Hindlimb muscle (tissue), 1 donor: ENCODE measurements at regions not wholly inside any gene's neighbourhood (a gene's known extent, or its start where the extent isn't known, plus 50 kb on each side); places are given as distances from the start of the nearest gene placed in this dataset.
"Not testable (repeated sequence)": the region's sequence is repeated elsewhere in the genome, so short reads cannot be mapped to it uniquely, and the experiment has no call there.

ENCODE experiments used
- DNase-seq: peaks from one replicate; pipeline ENCODE4 v3.0.0-alpha.2; 2013

- DNase-seq: no peak
These were observed 379.1 kb downstream of the PSAT1 start for GRCh38 chr9:78676009-78676408.

GRCh38 chr9:78676623-78677022 lies 379.7 kb downstream of the PSAT1 start:
- no peak for DNase-seq

DNA sequence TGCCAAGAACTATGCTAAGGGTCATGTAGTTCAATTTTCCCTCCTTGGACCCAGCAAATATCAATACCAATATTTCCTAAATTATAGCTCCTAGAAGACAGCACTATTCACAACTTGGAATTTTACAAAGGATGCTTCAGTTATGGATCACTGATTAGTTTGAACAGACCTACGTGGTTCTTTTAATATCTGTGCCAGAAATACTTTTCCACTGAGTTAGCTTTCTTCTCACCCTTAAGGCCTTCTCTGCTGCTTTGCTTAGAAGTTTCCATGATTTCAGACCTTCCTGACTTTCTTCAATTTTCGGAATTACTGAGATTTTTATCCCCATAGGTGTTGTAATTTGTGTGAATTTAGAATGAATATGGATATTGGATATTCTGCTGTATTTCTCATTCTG lies 380.4 kb downstream of the PSAT1 start:
- no peak for DNase-seq

GRCh38 chr9:78678877-78679276 lies 382.0 kb downstream of the PSAT1 start:
- no peak for DNase-seq

DNA sequence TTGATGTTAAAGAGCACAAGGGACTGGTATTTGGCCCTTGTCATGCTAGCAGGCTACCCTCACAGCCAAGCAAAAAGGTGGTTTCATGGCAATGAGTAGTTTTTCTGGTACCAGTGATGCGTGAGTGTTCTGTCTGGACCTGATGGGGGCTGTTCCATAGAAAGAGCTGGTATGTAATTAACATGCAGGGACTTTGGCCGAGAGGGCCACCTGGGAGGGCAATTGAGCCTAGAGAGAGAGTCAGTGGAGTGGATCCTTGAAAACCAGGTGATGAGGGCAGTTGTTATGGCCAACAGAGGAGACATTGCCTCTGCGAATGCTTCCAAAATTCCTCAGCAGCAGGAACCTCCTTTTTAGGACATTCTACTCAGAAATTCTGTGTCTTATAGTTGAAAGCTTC lies 383.3 kb downstream of the PSAT1 start:
- no peak for DNase-seq

DNA sequence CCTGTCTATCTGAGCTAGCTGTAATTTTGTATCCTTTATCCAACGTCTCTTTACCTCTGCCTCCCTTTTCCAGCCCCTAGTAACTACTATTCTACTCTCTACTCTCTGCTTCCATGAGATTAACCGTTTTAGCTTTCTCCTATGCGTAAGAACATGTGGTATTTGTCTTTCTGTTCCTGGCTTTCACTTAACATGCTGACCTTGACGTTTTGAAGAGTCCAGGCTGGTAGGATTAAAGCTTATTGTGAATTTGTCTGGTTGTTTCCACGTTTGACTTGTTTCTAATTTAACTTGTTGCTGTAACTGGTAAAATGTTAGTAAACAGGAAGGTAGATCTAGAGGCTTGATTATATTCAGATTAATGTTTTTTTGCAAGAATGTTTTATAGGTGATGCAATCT lies 385.3 kb downstream of the PSAT1 start:
- DNase-seq: no peak

DNA sequence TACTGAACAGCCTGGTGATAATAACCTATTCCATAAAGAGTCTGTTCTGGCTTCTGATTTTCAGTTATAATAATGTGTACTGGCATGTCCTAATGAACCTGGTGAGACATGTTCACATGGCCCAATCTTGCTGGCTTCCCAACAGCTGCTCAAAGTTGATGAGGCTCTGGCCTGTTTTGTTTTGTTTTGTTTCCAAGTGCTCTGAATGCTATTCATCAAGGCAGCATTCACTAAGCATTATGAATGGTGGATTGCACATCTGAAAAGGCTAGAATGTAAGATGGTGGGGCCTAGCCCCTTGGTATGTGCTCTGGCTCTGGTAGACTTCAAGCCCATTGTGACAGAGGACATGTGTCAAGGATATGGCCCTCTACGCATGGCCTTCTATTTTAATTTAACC lies 388.5 kb downstream of the PSAT1 start:
- DNase-seq: no peak

DNA sequence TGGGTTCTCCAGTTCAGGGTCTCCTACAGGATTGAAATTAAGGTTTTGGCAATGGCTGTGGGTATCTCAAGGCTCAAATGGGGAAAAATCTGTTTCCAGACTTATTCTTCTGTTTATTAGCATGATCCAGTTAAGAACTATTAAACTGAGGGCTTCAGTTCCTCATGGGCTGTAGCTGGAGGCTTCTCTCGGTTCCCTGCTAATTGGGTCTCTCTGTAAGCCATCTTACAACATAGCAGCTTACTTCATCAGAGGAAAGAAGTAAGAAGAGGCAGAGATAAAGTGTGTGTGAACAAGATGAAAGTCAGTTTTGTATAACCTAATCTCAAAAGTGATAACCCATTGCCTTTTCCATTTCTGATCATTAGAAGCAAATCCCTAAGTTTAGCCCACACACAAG lies 391.9 kb downstream of the PSAT1 start:
- no peak for DNase-seq

- no peak for DNase-seq
These were observed 394.6 kb downstream of the PSAT1 start for GRCh38 chr9:78691542-78691941.

DNA sequence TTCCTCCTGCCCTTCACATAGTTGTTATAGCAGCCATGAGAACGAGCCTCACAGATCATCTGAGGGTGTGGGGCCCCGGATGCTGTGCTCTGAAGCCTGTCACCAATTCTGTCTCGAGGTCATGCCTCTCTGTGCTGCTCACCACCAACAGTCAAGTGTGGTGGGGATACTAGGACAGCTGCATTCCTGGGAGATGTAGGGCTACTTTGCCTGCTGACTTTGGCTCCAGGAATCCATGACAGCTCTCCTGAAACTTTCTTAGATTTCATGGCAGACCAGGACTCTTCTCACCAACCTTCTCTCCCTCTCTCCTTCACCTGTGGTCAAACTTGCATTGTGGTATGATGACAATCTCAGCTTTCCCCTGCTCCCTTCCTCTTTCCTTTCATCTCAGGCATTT lies 395.9 kb downstream of the PSAT1 start:
- DNase-seq: no peak

- DNase-seq: no peak
These were observed 398.0 kb downstream of the PSAT1 start for GRCh38 chr9:78694974-78695373.

- no peak for DNase-seq
These were observed 398.6 kb downstream of the PSAT1 start for GRCh38 chr9:78695519-78695918.

DNA sequence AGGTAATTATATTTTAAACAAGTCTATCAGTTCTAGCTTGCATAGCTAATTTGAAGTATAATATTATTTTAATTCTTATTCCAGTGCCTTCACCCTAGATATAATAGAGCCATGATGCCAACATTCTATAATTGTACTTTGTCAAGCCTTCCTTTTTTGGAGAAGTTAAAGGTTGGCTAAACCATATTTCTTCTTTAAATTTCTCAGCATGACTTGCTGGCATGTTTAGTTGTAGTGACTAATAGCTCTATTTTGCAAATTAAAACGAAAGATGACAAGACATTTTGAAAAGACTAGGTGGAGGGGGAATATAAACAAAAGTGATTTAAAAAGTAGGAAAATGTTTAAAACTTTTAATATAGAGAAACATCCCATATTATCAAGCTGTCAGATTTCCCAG lies 400.7 kb downstream of the PSAT1 start:
- no peak for DNase-seq

- no peak for DNase-seq
These were observed 401.4 kb downstream of the PSAT1 start for GRCh38 chr9:78698371-78698770.

- DNase-seq: not testable (repeated sequence)
These were observed 402.3 kb downstream of the PSAT1 start for GRCh38 chr9:78699217-78699616.

DNA sequence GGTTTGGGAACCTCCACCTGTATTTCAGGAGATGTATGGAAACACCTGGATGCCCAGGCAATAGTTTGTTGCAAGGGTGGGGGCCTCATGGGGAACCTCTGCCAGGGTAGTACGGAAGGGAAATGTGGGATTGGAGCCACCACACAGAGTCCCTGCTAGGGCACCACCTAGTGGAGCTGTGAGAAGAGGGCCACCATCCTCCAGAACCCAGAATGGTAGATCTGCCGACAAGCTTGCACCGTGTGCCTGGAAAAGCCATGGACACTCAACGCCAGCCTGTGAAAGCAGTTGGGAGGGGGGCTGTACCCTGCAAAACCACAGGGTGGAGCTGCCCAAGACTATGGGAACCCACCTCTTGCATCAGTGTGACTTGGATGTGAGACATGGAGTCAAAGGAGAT lies 407.2 kb downstream of the PSAT1 start:
- not testable (repeated sequence) for DNase-seq

GRCh38 chr9:78707080-78707479 lies 410.2 kb downstream of the PSAT1 start:
- no peak for DNase-seq

DNA sequence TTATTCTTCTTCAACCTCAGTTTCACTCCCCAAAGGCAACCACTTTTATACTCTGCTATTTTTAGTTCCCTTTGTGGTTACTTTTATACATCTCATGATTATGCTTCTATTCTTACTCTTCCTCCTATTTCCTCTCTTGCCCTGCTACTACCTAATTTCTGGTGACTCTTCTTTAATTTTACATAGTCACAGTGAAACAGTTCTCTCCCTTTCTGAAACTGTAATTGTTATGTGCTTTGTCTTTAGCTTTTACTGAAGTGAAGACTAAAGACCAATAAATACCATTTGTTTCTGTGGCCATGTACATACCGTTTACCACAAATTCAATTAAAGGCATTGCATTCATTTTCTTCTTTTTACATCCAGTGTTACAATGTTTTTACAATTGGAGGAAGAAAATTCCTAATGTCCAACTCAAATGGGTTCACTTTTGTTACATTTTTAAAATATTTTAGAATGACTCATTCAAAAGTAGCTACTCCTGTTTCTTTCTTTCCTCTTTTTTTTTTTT lies 410.6 kb downstream of the PSAT1 start:
- DNase-seq: no peak

- DNase-seq: no peak
These were observed 416.1 kb downstream of the PSAT1 start for GRCh38 chr9:78712903-78713613.

DNA sequence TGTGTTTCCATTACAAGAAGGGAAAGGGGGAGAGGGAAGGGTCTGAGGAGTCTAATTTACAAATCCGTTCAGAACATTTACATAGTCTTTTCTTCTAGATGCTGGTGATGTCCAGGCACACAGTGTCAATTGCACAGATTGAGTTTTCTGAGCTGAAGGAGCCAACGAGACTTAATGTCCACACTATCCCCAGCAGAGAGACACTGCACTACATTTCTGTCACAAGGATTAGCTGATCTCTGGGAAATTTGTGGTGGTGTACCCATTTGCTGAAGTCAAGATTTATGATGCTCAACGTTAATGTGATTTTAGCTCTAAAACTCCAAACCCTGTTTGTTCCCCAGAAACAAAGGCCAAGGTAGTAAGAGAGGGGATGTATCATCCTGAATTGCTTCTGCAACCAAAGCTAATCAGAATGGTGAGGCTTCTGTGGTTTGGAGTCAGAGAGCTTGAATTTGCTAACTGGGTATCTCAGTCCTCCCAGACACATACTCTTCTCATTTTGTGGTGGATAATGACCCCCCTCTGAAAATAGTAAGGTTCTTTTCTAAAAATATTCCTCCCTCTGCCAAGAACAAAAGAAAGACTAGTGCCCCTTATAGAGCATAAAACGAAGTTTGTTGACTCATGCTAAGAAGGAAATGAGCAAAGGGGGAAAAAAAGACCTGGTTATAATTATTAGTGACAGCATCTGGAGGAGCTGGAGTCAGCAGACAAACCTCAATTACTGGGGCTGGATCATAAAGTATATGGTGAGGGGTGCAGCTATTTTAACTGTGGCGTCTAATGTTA lies 416.9 kb downstream of the PSAT1 start:
- no peak for DNase-seq

DNA sequence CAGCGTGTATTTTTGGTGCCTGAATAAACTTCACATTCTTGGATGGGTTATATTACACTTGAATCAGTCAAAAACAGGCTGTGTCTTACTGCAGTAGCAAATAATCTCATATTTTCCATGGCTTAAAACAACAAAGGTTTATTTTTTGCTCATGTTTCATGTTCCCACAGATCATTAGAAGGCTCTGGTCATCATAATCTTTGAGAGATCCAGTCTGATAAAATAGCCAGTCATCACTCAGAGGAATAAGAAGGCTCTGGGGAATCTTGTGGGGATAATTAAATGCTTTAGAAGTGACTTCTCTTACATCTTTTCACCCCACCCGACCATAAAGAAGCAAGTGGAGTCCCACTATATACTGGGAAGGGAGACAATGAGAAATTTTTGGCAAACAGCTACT lies 417.7 kb downstream of the PSAT1 start:
- DNase-seq: no peak

DNA sequence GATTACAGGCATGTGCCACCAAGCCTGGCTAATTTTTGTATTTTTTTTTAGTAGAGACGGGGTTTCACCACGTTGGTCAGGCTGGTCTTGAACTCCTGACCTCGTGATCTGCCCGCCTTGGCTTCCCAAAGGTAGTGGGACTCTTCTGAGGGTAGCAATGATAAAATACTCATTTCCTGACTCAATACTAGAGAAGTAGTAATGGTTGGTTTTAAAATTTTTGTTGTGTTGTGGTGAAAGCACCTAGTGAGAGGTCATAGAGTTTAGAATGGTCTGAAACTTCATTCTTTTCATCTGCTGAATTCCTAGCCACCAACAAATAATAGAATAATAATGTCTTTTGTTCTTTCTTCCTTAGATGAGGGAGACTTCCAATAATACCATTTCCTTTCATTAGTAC lies 422.1 kb downstream of the PSAT1 start:
- DNase-seq: not testable (repeated sequence)

- DNase-seq: no peak
These were observed 428.0 kb downstream of the PSAT1 start for GRCh38 chr9:78724896-78725295.

GRCh38 chr9:78725503-78725902 lies 428.6 kb downstream of the PSAT1 start:
- no peak for DNase-seq
